Stomach smooth muscle (tissue), 2 donors: ENCODE measurements at regions not wholly inside any gene's neighbourhood (a gene's known extent, or its start where the extent isn't known, plus 50 kb on each side); places are given as distances from the start of the nearest gene placed in this dataset.
"Not testable (repeated sequence)": the region's sequence is repeated elsewhere in the genome, so short reads cannot be mapped to it uniquely, and the experiment has no call there.

Experiments used
- H3K27ac ChIP-seq: one replicate; pipeline ENCODE4 v1.7.0; 2013; ENCODE audit warnings: mild to moderate bottlenecking, low read length, inconsistent platforms
- H3K27me3 ChIP-seq, 2 donors: one replicate each; pipeline ENCODE4 v1.7.0; 2013; ENCODE audit warnings: low read length in 2 of 2; ENCODE audit not compliant: insufficient read depth in 2 of 2, control insufficient read depth in 1 of 2
- H3K36me3 ChIP-seq, 2 donors: one replicate each; pipeline ENCODE4 v1.7.0; 2013; ENCODE audit warnings: low read length in 2 of 2; ENCODE audit not compliant: control insufficient read depth in 2 of 2, insufficient read depth in 2 of 2
- H3K4me1 ChIP-seq: one replicate; pipeline ENCODE4 v1.7.0; 2013; ENCODE audit warnings: low read length; ENCODE audit not compliant: control insufficient read depth, insufficient read depth
- H3K4me3 ChIP-seq, 2 donors: one replicate each; pipeline ENCODE4 v1.7.0; 2013; ENCODE audit warnings: low read length in 2 of 2
- H3K9ac ChIP-seq, 2 donors: one replicate each; pipeline ENCODE4 v1.7.0; 2013; ENCODE audit warnings: low read length in 2 of 2, mild to moderate bottlenecking in 1 of 2
- H3K9me3 ChIP-seq, 2 donors: one replicate each; pipeline ENCODE4 v1.7.0; 2013; ENCODE audit warnings: low read length in 2 of 2; ENCODE audit not compliant: control insufficient read depth in 2 of 2
- donor health status: healthy.
- donor health status: Pancreatic carcinoma.

GRCh38 chr6:3619800-3620199 is 131.7 kb downstream of the PXDC1 start:
- Histone ChIP-seq H3K4me3 (no peak overlapping the region), H3K27ac (no peak overlapping the region), H3K4me1 (no peaks in the 10 kb centered on the region), H3K9me3 (no peaks in the 10 kb centered on the region), H3K36me3 (no peaks in the 10 kb centered on the region), H3K9ac (no peak overlapping the region), H3K27me3 (no peaks in the 10 kb centered on the region)

DNA sequence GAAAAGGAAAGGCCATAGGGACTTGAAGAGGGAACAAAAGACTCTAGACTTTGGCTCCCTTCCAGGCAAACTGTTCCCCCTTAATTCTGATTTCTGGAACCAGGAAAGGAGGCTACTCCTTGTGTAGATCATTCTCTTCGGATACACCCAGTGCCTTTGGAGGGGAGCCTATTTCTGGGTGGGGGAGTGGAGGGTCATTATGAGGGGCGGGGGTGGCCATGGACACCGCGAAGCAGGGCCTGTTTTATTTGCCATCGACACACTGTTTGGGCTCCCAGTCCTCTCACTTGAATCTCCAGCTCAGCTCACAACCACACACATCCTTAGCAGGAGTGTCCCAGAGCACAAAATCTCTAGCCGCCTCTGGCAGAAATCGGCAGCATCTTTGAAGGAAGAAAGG is 132.3 kb downstream of the PXDC1 start:
- no peaks in the 10 kb centered on the region for H3K27me3 ChIP-seq
- no peaks in the 10 kb centered on the region for H3K36me3 ChIP-seq
- no peaks in the 10 kb centered on the region for H3K4me1 ChIP-seq
- no peak overlapping the region for H3K4me3 ChIP-seq
- no peaks in the 10 kb centered on the region for H3K9me3 ChIP-seq
- no peak overlapping the region for H3K27ac ChIP-seq
- H3K9ac ChIP-seq = no peak overlapping the region

GRCh38 chr6:3618642-3619041 is 132.9 kb downstream of the PXDC1 start:
- Histone ChIP-seq H3K4me3 (no peak overlapping the region), H3K36me3 (no peaks in the 10 kb centered on the region), H3K27ac (no peak overlapping the region), H3K9me3 (no peaks in the 10 kb centered on the region), H3K27me3 (no peaks in the 10 kb centered on the region), H3K9ac (no peak overlapping the region), H3K4me1 (no peaks in the 10 kb centered on the region)

DNA sequence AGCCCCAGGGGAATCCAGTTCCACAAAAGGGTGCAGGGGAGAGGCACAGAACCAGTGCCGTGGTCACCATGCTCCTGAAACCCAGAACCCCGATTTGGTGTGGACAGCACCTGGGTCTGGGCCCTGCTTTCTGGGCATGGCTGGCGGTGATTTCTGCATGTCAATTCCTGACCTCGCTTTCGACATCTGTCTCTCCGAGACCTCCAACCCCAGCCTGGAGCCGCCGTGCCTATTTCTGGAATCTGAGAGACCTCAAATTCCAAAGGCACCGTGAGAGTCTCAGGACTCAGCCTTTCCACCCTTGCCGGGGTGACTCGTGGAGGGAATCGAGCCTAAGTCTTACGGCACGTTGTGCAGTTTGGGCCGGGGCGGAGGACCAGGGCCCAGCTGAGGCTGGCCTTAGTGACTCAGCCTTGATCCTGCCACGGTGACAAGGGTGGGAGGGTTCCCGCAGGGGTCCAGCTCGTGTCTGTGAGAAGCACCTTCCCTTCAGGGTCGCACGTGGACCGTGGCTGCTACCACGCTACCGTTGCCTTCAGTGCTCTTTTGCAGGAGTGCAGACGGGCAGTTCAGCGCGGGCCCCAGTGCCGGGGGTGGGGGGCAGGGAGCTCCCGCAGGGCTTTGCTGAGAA is 133.7 kb downstream of the PXDC1 start:
- Histone ChIP-seq H3K4me3 (no peak overlapping the region), H3K4me1 (no peaks in the 10 kb centered on the region), H3K9ac (no peak overlapping the region), H3K36me3 (no peaks in the 10 kb centered on the region), H3K9me3 (no peaks in the 10 kb centered on the region), H3K27ac (no peak overlapping the region), H3K27me3 (no peaks in the 10 kb centered on the region)

- Histone ChIP-seq H3K27me3 (no peaks in the 10 kb centered on the region), H3K4me1 (no peaks in the 10 kb centered on the region), H3K9me3 (no peaks in the 10 kb centered on the region), H3K27ac (no peak overlapping the region), H3K9ac (no peak overlapping the region), H3K36me3 (no peaks in the 10 kb centered on the region), H3K4me3 (no peak overlapping the region)
Observed at GRCh38 chr6:3617192-3617631, 134.3 kb downstream of the PXDC1 start.

GRCh38 chr6:3616565-3617176 is 134.8 kb downstream of the PXDC1 start:
- Histone ChIP-seq H3K36me3 (no peaks in the 10 kb centered on the region), H3K27me3 (no peaks in the 10 kb centered on the region), H3K27ac (no peak overlapping the region), H3K9me3 (no peaks in the 10 kb centered on the region), H3K4me1 (no peaks in the 10 kb centered on the region), H3K9ac (no peak overlapping the region), H3K4me3 (no peak overlapping the region)

GRCh38 chr6:3615391-3616380 is 135.8 kb downstream of the PXDC1 start:
- Histone ChIP-seq H3K27me3 (no peaks in the 10 kb centered on the region), H3K9ac (no peak overlapping the region), H3K27ac (no peak overlapping the region), H3K4me3 (no peak overlapping the region), H3K9me3 (no peaks in the 10 kb centered on the region), H3K4me1 (no peaks in the 10 kb centered on the region), H3K36me3 (no peaks in the 10 kb centered on the region)

- H3K9me3 ChIP-seq = no peaks in the 10 kb centered on the region
- H3K27ac ChIP-seq = no peak overlapping the region
- no peaks in the 10 kb centered on the region for H3K27me3 ChIP-seq
- no peak overlapping the region for H3K9ac ChIP-seq
- H3K36me3 ChIP-seq = no peaks in the 10 kb centered on the region
- H3K4me1 ChIP-seq = no peaks in the 10 kb centered on the region
- H3K4me3 ChIP-seq = no peak overlapping the region
Observed at GRCh38 chr6:3614918-3615317, 136.6 kb downstream of the PXDC1 start.

- H3K4me3 ChIP-seq, H3K27ac ChIP-seq, H3K9me3 ChIP-seq, H3K4me1 ChIP-seq, H3K36me3 ChIP-seq, H3K27me3 ChIP-seq, H3K9ac ChIP-seq: not testable (repeated sequence)
Observed at GRCh38 chr6:3613565-3613964, 137.9 kb downstream of the PXDC1 start.

DNA sequence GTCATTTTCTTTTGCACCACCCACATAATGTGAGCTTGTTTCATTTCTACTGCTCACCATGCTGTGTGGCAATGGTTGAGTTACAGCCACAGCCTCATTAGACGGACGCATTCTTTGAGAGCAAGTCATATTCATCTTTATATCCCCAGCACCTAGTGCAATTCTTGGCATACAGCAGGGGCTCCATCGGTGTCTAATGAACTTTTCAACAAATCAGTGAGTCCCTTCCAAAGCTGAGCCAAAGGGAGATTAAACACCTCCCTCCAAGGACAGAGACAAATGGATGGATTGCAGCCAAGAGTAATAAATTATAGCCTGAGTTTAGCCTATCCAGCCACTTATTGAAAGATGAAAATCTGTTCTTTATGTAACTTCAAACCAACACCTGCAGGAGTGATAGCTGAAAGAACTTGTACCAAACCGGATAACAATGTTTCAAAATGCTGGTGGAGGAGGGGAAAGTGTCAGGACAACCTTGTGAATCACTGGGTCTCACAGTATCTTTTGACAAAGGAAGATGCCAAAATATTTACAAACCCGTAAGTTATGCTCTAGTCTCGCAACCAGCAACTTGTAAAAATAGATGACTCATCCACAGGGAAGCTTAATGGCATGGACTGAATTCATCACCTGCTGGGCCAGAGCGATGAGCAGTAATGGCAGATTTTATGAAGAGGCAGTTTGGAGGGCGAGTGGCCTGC is 139.0 kb downstream of the PXDC1 start:
- Histone ChIP-seq H3K36me3 (no peaks in the 10 kb centered on the region), H3K9ac (no peak overlapping the region), H3K4me1 (no peaks in the 10 kb centered on the region), H3K27ac (no peak overlapping the region), H3K4me3 (no peak overlapping the region), H3K9me3 (no peaks in the 10 kb centered on the region), H3K27me3 (no peaks in the 10 kb centered on the region)
